ENCODE measurements at regions not wholly inside any gene's neighbourhood (a gene's known extent, or its start where the extent isn't known, plus 50 kb on each side); places are given as distances from the start of the nearest gene placed in this dataset.

DNA sequence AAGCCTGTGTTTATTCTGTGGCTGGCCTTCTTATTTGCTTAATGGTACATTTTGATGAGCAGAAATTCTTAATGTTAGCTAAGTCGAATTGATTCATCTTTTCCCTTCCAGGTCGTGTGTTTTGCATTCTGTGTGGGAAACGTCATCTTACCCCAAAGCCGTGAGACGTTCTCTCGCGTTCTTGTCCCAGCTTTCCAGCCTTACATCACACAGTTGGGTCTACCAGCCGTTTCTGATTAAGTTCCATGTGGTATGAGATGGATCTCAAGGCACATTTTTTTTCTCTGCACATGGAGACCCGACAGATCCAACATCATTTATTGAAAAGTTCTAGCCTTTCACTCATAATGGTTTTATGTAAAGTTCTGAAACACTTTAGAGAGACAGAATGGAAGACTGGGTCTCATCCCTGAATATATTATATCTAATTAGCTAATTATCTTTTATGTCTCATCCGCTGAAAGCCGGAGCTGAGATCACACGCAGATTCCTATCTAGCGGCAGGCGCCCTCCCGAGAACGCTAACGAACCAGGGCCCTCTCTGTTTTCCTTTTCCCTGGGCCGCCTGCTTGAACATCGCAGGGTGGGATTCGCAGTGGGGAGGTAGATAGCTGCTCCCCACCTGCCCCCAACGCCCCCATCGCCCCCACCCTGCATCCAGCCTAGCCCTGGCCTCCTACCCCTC, 1162.2 kb downstream of the BRD1 start:
- H3K36me3 ChIP-seq (ENCODE audit: insufficient read depth): no peaks in the 10 kb centered on the region; the same call in 1 of the 2 replicates

DNA sequence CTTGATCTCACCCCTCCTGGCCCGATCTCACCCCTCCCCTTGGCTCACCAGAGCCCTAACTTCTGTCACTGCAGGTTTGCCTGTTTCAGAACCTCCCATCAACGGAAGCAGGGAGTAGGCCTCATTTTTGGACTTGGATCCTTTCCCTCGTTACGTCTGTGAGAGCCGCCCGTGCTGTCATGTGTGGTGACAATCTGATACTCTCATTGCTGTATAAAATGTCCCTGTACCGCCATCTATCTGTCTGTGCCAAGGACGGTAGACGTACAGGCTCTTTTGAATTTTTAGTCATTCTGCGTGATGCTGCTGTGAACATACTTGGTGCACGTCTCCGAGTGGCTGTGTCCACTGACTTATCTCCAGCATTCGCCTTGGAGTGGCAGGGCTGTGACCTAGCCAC, 1163.1 kb downstream of the BRD1 start:
- H2AFZ ChIP-seq: no peak overlapping the region
- H3F3A ChIP-seq (replicated peaks; ENCODE audit: low read depth): no peaks in the 10 kb centered on the region
- no peaks in the 10 kb centered on the region for H4K20me1 ChIP-seq (replicated peaks; ENCODE audit: insufficient read depth)
- TF ChIP-seq STAT1 (IDR thresholded peaks at IDR 0.05; ENCODE audit: unreplicated experiment) (no peak), ZNF331 (CRISPR knock-in tag; IDR thresholded peaks at IDR 0.05; ENCODE audit: low read depth) (no peak)
- TF ChIP-seq, protein P1, sequence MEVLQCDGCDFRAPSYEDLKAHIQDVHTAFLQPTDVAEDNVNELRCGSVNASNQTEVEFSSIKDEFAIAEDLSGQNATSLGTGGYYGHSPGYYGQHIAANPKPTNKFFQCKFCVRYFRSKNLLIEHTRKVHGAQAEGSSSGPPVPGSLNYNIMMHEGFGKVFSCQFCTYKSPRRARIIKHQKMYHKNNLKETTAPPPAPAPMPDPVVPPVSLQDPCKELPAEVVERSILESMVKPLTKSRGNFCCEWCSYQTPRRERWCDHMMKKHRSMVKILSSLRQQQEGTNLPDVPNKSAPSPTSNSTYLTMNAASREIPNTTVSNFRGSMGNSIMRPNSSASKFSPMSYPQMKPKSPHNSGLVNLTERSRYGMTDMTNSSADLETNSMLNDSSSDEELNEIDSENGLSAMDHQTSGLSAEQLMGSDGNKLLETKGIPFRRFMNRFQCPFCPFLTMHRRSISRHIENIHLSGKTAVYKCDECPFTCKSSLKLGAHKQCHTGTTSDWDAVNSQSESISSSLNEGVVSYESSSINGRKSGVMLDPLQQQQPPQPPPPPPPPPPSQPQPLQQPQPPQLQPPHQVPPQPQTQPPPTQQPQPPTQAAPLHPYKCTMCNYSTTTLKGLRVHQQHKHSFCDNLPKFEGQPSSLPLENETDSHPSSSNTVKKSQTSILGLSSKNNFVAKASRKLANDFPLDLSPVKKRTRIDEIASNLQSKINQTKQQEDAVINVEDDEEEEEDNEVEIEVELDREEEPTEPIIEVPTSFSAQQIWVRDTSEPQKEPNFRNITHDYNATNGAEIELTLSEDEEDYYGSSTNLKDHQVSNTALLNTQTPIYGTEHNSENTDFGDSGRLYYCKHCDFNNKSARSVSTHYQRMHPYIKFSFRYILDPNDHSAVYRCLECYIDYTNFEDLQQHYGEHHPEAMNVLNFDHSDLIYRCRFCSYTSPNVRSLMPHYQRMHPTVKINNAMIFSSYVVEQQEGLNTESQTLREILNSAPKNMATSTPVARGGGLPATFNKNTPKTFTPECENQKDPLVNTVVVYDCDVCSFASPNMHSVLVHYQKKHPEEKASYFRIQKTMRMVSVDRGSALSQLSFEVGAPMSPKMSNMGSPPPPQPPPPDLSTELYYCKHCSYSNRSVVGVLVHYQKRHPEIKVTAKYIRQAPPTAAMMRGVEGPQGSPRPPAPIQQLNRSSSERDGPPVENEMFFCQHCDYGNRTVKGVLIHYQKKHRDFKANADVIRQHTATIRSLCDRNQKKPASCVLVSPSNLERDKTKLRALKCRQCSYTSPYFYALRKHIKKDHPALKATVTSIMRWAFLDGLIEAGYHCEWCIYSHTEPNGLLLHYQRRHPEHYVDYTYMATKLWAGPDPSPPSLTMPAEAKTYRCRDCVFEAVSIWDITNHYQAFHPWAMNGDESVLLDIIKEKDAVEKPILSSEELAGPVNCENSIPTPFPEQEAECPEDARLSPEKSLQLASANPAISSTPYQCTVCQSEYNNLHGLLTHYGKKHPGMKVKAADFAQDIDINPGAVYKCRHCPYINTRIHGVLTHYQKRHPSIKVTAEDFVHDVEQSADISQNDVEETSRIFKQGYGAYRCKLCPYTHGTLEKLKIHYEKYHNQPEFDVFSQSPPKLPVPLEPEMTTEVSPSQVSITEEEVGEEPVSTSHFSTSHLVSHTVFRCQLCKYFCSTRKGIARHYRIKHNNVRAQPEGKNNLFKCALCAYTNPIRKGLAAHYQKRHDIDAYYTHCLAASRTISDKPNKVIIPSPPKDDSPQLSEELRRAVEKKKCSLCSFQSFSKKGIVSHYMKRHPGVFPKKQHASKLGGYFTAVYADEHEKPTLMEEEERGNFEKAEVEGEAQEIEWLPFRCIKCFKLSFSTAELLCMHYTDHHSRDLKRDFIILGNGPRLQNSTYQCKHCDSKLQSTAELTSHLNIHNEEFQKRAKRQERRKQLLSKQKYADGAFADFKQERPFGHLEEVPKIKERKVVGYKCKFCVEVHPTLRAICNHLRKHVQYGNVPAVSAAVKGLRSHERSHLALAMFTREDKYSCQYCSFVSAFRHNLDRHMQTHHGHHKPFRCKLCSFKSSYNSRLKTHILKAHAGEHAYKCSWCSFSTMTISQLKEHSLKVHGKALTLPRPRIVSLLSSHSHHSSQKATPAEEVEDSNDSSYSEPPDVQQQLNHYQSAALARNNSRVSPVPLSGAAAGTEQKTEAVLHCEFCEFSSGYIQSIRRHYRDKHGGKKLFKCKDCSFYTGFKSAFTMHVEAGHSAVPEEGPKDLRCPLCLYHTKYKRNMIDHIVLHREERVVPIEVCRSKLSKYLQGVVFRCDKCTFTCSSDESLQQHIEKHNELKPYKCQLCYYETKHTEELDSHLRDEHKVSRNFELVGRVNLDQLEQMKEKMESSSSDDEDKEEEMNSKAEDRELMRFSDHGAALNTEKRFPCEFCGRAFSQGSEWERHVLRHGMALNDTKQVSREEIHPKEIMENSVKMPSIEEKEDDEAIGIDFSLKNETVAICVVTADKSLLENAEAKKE (CRISPR knock-in tag; IDR thresholded peaks at IDR 0.05): no peak
- TF ChIP-seq, protein P2, sequence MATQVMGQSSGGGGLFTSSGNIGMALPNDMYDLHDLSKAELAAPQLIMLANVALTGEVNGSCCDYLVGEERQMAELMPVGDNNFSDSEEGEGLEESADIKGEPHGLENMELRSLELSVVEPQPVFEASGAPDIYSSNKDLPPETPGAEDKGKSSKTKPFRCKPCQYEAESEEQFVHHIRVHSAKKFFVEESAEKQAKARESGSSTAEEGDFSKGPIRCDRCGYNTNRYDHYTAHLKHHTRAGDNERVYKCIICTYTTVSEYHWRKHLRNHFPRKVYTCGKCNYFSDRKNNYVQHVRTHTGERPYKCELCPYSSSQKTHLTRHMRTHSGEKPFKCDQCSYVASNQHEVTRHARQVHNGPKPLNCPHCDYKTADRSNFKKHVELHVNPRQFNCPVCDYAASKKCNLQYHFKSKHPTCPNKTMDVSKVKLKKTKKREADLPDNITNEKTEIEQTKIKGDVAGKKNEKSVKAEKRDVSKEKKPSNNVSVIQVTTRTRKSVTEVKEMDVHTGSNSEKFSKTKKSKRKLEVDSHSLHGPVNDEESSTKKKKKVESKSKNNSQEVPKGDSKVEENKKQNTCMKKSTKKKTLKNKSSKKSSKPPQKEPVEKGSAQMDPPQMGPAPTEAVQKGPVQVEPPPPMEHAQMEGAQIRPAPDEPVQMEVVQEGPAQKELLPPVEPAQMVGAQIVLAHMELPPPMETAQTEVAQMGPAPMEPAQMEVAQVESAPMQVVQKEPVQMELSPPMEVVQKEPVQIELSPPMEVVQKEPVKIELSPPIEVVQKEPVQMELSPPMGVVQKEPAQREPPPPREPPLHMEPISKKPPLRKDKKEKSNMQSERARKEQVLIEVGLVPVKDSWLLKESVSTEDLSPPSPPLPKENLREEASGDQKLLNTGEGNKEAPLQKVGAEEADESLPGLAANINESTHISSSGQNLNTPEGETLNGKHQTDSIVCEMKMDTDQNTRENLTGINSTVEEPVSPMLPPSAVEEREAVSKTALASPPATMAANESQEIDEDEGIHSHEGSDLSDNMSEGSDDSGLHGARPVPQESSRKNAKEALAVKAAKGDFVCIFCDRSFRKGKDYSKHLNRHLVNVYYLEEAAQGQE (IDR thresholded peaks at IDR 0.05; ENCODE audit: unreplicated experiment): no peak
- Mint-ChIP-seq H3K27me3 (ENCODE audit: insufficient read depth, low read depth, poor library complexity) (peaks cover 8% of the 10 kb centered on the region), H3K27ac (no peak overlapping the region), H3K36me3 (ENCODE audit: low read depth) (peaks cover 21% of the 10 kb centered on the region), H3K9me3 (peaks cover 21% of the 10 kb centered on the region), H3K4me3 (no peak overlapping the region), H3K4me1 (no peaks in the 10 kb centered on the region)
- ATAC-seq (no peak), DNase-seq (ENCODE audit: low spot score) (no peak)
- no peak overlapping the region for H3K27ac ChIP-seq (ENCODE audit: low read depth)
- H3K4me2 ChIP-seq: no peak overlapping the region
- H3K9me2 ChIP-seq (ENCODE audit: insufficient read depth): no peaks in the 10 kb centered on the region
- H3K79me2 ChIP-seq (replicated peaks; ENCODE audit: insufficient read depth): no peaks in the 10 kb centered on the region
- H3K4me1 ChIP-seq (ENCODE audit: insufficient read depth): no peaks in the 10 kb centered on the region
- H3K36me3 ChIP-seq (ENCODE audit: insufficient read depth): no peaks in the 10 kb centered on the region; the same call in 1 of the 2 replicates
- no peak overlapping the region for H3K4me3 ChIP-seq
- H3K27me3 ChIP-seq (ENCODE audit: insufficient read depth): no peaks in the 10 kb centered on the region

More for the DNA sequence above, 1162.2 kb downstream of the BRD1 start:
- TF ChIP-seq POLR2AphosphoS5 (IDR thresholded peaks at IDR 0.05; ENCODE audit: low read depth) (no peak), EZH2phosphoT487 (IDR thresholded peaks at IDR 0.05; ENCODE audit: unreplicated experiment) (no peak), JUNB (IDR thresholded peaks at IDR 0.05; ENCODE audit: unreplicated experiment) (no peak)
- Histone ChIP-seq H3K4me2 (no peak overlapping the region), H3K79me2 (replicated peaks; ENCODE audit: insufficient read depth) (no peaks in the 10 kb centered on the region), H3K9me2 (ENCODE audit: insufficient read depth) (no peaks in the 10 kb centered on the region), H3K4me3 (no peak overlapping the region), H3K27ac (ENCODE audit: low read depth) (no peak overlapping the region), H3K27me3 (ENCODE audit: insufficient read depth) (no peaks in the 10 kb centered on the region), H3F3A (replicated peaks; ENCODE audit: low read depth) (no peaks in the 10 kb centered on the region), H4K20me1 (replicated peaks; ENCODE audit: insufficient read depth) (no peaks in the 10 kb centered on the region), H2AFZ (no peak overlapping the region), H3K4me1 (ENCODE audit: insufficient read depth) (no peaks in the 10 kb centered on the region)
- no peak overlapping the region for H3K27ac Mint-ChIP-seq
- DNase-seq (ENCODE audit: low spot score) (no peak), ATAC-seq (no peak)
- no peaks in the 10 kb centered on the region for H3K4me1 Mint-ChIP-seq
- peaks cover 10% of the 10 kb centered on the region for H3K27me3 Mint-ChIP-seq (ENCODE audit: insufficient read depth, low read depth, poor library complexity)
- peaks cover 23% of the 10 kb centered on the region for H3K9me3 Mint-ChIP-seq
- H3K36me3 Mint-ChIP-seq (ENCODE audit: low read depth): peaks cover 21% of the 10 kb centered on the region
- H3K4me3 Mint-ChIP-seq: no peak overlapping the region

Data from GM23338 (cell line).